ENCODE measurements at regions not wholly inside any gene's neighbourhood (a gene's known extent, or its start where the extent isn't known, plus 50 kb on each side); places are given as distances from the start of the nearest gene placed in this dataset.

DNA sequence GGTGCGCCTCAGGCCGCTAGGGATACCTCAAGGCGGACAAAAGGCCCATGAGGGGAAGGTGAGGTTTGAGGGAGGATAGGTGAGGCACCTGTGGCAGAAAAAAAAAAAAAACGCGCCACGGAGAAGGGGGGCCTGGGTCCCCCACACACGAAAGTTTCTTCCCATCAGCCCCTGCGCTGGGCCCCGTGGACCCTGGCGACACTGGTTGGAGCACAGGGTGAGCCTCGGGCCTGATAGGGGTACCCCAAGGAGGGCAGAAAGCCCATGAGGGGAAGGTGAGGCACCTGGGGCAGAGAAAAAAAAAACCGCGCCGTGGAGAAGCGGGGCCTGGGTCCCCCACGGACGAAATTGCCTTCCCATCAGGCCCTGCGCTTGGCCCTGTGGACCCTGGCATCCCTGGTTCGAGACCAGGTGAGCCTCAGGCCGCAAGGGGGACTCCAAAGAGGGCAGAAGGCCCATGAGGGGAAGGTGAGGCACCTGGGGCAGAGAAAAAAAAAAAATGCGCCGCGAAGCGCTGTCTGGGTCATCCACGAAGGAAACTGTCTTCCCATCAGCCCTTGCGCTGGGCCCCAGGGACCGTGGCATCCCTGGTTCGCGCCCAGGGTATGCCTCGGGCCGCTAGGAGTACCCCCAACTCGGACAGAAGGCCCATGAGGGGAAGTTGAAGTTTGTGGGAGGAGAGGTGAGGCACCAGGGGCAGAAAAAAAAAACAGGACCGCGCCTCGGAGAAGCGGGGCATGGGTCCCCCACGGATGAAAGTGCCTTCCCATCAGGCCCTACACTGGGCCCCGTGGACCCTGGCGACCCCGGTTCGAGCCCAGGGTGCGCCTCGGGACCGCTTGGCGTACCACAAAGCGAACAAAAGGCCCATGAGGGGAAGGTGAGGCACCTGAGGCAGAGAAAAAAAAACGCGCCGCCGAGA is 226.2 kb downstream of the CCDC74A start:
- Histone ChIP-seq H3K27me3 (ENCODE audit: control insufficient read depth in 2 of 2, insufficient read depth in 2 of 2, low read length in 2 of 2) (no peaks in the 10 kb centered on the region), H3K4me3 (replicated peaks in 1 of 3; ENCODE audit: insufficient read depth in 1 of 3, low read depth in 1 of 3, low read length in 3 of 3) (no peak overlapping the region), H3K4me1 (ENCODE audit: control insufficient read depth, extremely low read depth, insufficient read depth, low read length) (no peaks in the 10 kb centered on the region), H3K4me2 (ENCODE audit: insufficient read depth, low read length) (no peak overlapping the region), H3K9me3 (replicated peaks; ENCODE audit: control insufficient read depth, insufficient read depth, low read length) (no peaks in the 10 kb centered on the region), H3K79me2 (ENCODE audit: control insufficient read depth, insufficient read depth, low read length) (no peaks in the 10 kb centered on the region), H4K20me1 (replicated peaks; ENCODE audit: control insufficient read depth, extremely low read depth, insufficient read depth, low read length) (no peaks in the 10 kb centered on the region), H3K9me1 (replicated peaks; ENCODE audit: control insufficient read depth, extremely low read depth, insufficient read depth, low read length) (no peaks in the 10 kb centered on the region), H3K9ac (replicated peaks; ENCODE audit: extremely low read depth, insufficient read depth, low read length) (no peak overlapping the region), H2AFZ (ENCODE audit: low read depth, low read length) (no peak overlapping the region), H3K27ac (ENCODE audit: insufficient read depth, low read depth, low read length) (no peak overlapping the region), H3K36me3 (ENCODE audit: control insufficient read depth in 2 of 2, extremely low read depth in 1 of 2, insufficient read depth in 2 of 2, low read length in 2 of 2) (peaks cover 0 to 4% of the 10 kb centered on the region in 2 experiments)
- POLR2A ChIA-PET, result no interaction called here
- CTCF ChIA-PET, result no interaction called here
- DNase-seq (ENCODE audit: low read depth, low spot score) (no peak), FAIRE-seq (no peak)
- dilution Hi-C loops (cut with MboI; ENCODE audit: extremely low pct_ligation_motif_present, low sequenced_read_pairs) (no loop called here), intact Hi-C loops (cut with micrococcal nuclease) (no loop called here)
- BruUV-seq (replicated peaks), result no TSS peak
- TF ChIP-seq FOS (IDR thresholded peaks at IDR 0.05; ENCODE audit: borderline replicate concordance, insufficient read depth, low read length) (no peak), CTCF (IDR thresholded peaks at IDR 0.05; ENCODE audit: extremely low read depth in 1 of 2, insufficient read depth in 1 of 2, low read depth in 1 of 2, low read length in 2 of 2) (no peak), POLR2A (IDR thresholded peaks at IDR 0.05; ENCODE audit: low read depth, low read length) (no peak), MAX (IDR thresholded peaks at IDR 0.05; ENCODE audit: insufficient read depth, insufficient read length) (no peak), JUN (IDR thresholded peaks at IDR 0.05; ENCODE audit: borderline replicate concordance, insufficient read depth, insufficient read length, low read depth) (no peak), MYC (IDR thresholded peaks at IDR 0.05; ENCODE audit: low read depth, low read length) (no peak), POLR2AphosphoS5 (IDR thresholded peaks at IDR 0.05; ENCODE audit: insufficient read depth, low read depth, low read length) (no peak), EZH2 (IDR thresholded peaks at IDR 0.05; ENCODE audit: borderline replicate concordance, low read depth, low read length, severe bottlenecking) (no peak), GATA2 (IDR thresholded peaks at IDR 0.05; ENCODE audit: insufficient read depth, insufficient read length, low read depth, low read length) (no peak)
